ENCODE measurements at regions not wholly inside any gene's neighbourhood (a gene's known extent, or its start where the extent isn't known, plus 50 kb on each side); places are given as distances from the start of the nearest gene placed in this dataset.

DNA sequence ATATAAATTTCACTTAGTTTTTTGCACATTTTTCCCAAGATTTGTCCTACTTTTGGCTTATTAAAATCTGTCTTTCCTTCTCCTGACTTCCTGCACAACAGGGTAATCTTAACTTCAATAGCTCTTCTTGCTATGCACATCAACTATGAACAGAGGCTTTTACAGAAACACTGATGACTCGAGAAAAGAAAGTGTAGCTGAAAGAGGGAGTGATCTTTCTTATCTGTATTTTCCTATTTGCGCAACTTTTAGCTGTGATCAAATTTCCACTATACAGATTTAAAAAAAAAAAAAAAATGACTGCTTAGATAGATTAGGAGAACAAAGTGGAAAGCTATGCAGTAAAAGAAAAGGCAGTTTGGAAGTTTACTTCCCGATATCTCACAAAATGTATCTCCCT lies 406.9 kb downstream of the LIG4 start (continued):
- TF ChIP-seq, protein P1, sequence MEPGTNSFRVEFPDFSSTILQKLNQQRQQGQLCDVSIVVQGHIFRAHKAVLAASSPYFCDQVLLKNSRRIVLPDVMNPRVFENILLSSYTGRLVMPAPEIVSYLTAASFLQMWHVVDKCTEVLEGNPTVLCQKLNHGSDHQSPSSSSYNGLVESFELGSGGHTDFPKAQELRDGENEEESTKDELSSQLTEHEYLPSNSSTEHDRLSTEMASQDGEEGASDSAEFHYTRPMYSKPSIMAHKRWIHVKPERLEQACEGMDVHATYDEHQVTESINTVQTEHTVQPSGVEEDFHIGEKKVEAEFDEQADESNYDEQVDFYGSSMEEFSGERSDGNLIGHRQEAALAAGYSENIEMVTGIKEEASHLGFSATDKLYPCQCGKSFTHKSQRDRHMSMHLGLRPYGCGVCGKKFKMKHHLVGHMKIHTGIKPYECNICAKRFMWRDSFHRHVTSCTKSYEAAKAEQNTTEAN (CRISPR knock-in tag; IDR thresholded peaks at IDR 0.05), result no peak
- TF ChIP-seq, protein P2, sequence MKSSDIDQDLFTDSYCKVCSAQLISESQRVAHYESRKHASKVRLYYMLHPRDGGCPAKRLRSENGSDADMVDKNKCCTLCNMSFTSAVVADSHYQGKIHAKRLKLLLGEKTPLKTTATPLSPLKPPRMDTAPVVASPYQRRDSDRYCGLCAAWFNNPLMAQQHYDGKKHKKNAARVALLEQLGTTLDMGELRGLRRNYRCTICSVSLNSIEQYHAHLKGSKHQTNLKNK (CRISPR knock-in tag; IDR thresholded peaks at IDR 0.05), result no peak
- TF ChIP-seq ZNF219 (CRISPR knock-in tag; IDR thresholded peaks at IDR 0.05; ENCODE audit: borderline replicate concordance) (no peak), JUN (CRISPR knock-in tag; IDR thresholded peaks at IDR 0.05) (no peak), ZBTB21 (CRISPR knock-in tag; IDR thresholded peaks at IDR 0.05; ENCODE audit: borderline replicate concordance) (no peak)

DNA sequence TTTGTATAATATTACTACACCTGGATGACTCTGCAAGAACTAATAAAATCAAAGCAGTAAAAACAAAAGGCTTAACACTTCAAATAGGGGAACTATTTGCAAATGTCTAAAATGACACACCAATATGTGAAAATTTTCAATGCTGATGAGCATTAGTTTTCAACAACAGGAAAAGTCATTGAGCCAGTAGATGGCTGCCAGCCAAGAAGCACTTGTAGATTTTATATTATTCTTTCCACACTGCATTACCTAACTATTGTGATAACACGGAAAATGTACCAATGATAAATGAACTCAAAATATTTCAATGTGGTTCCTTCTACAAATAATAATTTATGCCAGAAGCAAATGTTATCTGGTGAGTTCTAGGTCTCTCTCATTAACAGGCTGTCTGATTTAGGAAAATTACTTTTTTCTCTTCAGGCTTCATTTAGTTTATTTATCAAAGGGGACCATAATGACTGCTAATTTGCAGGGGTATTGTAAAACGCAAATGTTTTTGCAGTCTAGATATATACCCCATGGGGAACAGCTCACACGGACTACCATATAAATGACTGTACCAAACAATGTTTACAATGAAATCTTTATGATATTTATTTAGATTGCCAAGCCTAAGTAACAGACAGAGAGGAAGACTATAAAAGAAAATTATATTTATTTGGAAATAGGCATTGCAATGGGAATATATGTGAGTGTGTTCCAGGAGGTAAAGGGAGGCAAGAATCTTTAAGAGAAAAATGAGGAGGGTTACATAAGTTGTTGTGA lies 407.8 kb downstream of the LIG4 start:
- POLR2A ChIA-PET, result no interaction called here
- no peaks in the 10 kb centered on the region for H3K27me3 Mint-ChIP-seq (ENCODE audit: low read depth)
- no peak overlapping the region for H3K4me3 Mint-ChIP-seq
- no peaks in the 10 kb centered on the region for H3K9me3 Mint-ChIP-seq
- TF ChIP-seq ZNF232 (CRISPR knock-in tag; IDR thresholded peaks at IDR 0.05), result no peak
- TF ChIP-seq, protein P3, sequence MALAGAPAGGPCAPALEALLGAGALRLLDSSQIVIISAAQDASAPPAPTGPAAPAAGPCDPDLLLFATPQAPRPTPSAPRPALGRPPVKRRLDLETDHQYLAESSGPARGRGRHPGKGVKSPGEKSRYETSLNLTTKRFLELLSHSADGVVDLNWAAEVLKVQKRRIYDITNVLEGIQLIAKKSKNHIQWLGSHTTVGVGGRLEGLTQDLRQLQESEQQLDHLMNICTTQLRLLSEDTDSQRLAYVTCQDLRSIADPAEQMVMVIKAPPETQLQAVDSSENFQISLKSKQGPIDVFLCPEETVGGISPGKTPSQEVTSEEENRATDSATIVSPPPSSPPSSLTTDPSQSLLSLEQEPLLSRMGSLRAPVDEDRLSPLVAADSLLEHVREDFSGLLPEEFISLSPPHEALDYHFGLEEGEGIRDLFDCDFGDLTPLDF (CRISPR knock-in tag; IDR thresholded peaks at IDR 0.05), result no peak
- TF ChIP-seq, protein P4, sequence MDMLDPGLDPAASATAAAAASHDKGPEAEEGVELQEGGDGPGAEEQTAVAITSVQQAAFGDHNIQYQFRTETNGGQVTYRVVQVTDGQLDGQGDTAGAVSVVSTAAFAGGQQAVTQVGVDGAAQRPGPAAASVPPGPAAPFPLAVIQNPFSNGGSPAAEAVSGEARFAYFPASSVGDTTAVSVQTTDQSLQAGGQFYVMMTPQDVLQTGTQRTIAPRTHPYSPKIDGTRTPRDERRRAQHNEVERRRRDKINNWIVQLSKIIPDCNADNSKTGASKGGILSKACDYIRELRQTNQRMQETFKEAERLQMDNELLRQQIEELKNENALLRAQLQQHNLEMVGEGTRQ (CRISPR knock-in tag; IDR thresholded peaks at IDR 0.05), result no peak
- TF ChIP-seq NFYB (CRISPR knock-in tag; conservative IDR thresholded peaks at IDR 0.05; ENCODE audit: low read depth), result no peak
- TF ChIP-seq RORB (CRISPR knock-in tag; IDR thresholded peaks at IDR 0.05), result no peak
- TF ChIP-seq, protein P5, sequence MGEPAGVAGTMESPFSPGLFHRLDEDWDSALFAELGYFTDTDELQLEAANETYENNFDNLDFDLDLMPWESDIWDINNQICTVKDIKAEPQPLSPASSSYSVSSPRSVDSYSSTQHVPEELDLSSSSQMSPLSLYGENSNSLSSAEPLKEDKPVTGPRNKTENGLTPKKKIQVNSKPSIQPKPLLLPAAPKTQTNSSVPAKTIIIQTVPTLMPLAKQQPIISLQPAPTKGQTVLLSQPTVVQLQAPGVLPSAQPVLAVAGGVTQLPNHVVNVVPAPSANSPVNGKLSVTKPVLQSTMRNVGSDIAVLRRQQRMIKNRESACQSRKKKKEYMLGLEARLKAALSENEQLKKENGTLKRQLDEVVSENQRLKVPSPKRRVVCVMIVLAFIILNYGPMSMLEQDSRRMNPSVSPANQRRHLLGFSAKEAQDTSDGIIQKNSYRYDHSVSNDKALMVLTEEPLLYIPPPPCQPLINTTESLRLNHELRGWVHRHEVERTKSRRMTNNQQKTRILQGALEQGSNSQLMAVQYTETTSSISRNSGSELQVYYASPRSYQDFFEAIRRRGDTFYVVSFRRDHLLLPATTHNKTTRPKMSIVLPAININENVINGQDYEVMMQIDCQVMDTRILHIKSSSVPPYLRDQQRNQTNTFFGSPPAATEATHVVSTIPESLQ (CRISPR knock-in tag; IDR thresholded peaks at IDR 0.05), result no peak
- TF ChIP-seq, protein P6, sequence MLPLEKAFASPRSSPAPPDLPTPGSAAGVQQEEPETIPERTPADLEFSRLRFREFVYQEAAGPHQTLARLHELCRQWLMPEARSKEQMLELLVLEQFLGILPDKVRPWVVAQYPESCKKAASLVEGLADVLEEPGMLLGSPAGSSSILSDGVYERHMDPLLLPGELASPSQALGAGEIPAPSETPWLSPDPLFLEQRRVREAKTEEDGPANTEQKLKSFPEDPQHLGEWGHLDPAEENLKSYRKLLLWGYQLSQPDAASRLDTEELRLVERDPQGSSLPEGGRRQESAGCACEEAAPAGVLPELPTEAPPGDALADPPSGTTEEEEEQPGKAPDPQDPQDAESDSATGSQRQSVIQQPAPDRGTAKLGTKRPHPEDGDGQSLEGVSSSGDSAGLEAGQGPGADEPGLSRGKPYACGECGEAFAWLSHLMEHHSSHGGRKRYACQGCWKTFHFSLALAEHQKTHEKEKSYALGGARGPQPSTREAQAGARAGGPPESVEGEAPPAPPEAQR (CRISPR knock-in tag; IDR thresholded peaks at IDR 0.05), result no peak
- no peak for TF ChIP-seq PRRX2 (CRISPR knock-in tag; IDR thresholded peaks at IDR 0.05)
- no peak for TF ChIP-seq GRHL2 (CRISPR knock-in tag; IDR thresholded peaks at IDR 0.05; ENCODE audit: insufficient replicate concordance, severe bottlenecking)
- no peak for TF ChIP-seq ZBTB21 (CRISPR knock-in tag; IDR thresholded peaks at IDR 0.05; ENCODE audit: borderline replicate concordance)
- TF ChIP-seq, protein P7, sequence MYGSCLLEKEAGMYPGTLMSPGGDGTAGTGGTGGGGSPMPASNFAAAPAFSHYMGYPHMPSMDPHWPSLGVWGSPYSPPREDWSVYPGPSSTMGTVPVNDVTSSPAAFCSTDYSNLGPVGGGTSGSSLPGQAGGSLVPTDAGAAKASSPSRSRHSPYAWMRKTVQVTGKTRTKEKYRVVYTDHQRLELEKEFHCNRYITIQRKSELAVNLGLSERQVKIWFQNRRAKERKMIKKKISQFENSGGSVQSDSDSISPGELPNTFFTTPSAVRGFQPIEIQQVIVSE (CRISPR knock-in tag; IDR thresholded peaks at IDR 0.05; ENCODE audit: borderline replicate concordance), result no peak
- no peak for TF ChIP-seq CBFB (CRISPR knock-in tag; IDR thresholded peaks at IDR 0.05; ENCODE audit: low read depth)
- no peak overlapping the region for H3K27ac Mint-ChIP-seq
- CTCF ChIA-PET, result no interaction called here
- ATAC-seq (no peak), DNase-seq (ENCODE audit: low spot score) (no peak)
- peaks cover 14% of the 10 kb centered on the region for H3K4me1 Mint-ChIP-seq
- no peaks in the 10 kb centered on the region for H3K36me3 Mint-ChIP-seq
